GM23338 (cell line): ENCODE measurements at regions not wholly inside any gene's neighbourhood (a gene's known extent, or its start where the extent isn't known, plus 50 kb on each side); places are given as distances from the start of the nearest gene placed in this dataset.
"Not testable (repeated sequence)": the region's sequence is repeated elsewhere in the genome, so short reads cannot be mapped to it uniquely, and the experiment has no call there.

Experiments used
- CREB1 ChIP-seq: fragments of 250-450 bp; sonication (Bioruptor Pico); IDR thresholded peaks from 2 replicates; pipeline ENCODE4 v1.5.0; 2020; ENCODE audit warnings: low read depth, mild to moderate bottlenecking, moderate library complexity
- CTCF ChIP-seq, 2 experiments: fragments of 200-600 bp in 1 of 2; sonication (generic) in 1 of 2; conservative IDR thresholded peaks; 2 replicates each; pipeline versions ENCODE4 v1.5.1 to v1.6.1; 2016 to 2017; ENCODE audit warnings: antibody characterized with exemption in 2 of 2, low read depth in 2 of 2, mild to moderate bottlenecking in 2 of 2, moderate library complexity in 1 of 2
- EZH2 ChIP-seq: fragments of 200-600 bp; sonication (generic); IDR thresholded peaks from one replicate; pipeline ENCODE4 v1.8.0; 2017; ENCODE audit warnings: antibody characterized with exemption, mild to moderate bottlenecking, low read depth; ENCODE audit not compliant: unreplicated experiment
- EZH2phosphoT487 ChIP-seq: fragments of 200-600 bp; sonication (generic); IDR thresholded peaks from one replicate; pipeline ENCODE4 v1.8.1; 2018; ENCODE audit warnings: antibody characterized with exemption; ENCODE audit not compliant: unreplicated experiment
- NANOG ChIP-seq: IDR thresholded peaks from 2 replicates; pipeline ENCODE4 v1.6.1; 2016; ENCODE audit warnings: antibody characterized with exemption, borderline replicate concordance
- POLR2AphosphoS5 ChIP-seq: IDR thresholded peaks from 2 replicates; pipeline ENCODE4 v1.6.1; 2016; ENCODE audit warnings: antibody characterized with exemption, low read depth
- REST ChIP-seq: IDR thresholded peaks from one replicate; pipeline ENCODE4 v1.6.1; 2018; ENCODE audit warnings: antibody characterized with exemption; ENCODE audit not compliant: unreplicated experiment
- ZNF114 ChIP-seq: fragments of 250-450 bp; sonication (Bioruptor Pico); IDR thresholded peaks from 2 replicates; pipeline ENCODE4 v1.5.0; 2020; ENCODE audit warnings: mild to moderate bottlenecking, moderate library complexity
- TF ChIP-seq, protein P1 (sequence below): IDR thresholded peaks from 2 replicates; pipeline ENCODE4 v1.6.1; 2016; ENCODE audit warnings: antibody characterized with exemption

DNA sequence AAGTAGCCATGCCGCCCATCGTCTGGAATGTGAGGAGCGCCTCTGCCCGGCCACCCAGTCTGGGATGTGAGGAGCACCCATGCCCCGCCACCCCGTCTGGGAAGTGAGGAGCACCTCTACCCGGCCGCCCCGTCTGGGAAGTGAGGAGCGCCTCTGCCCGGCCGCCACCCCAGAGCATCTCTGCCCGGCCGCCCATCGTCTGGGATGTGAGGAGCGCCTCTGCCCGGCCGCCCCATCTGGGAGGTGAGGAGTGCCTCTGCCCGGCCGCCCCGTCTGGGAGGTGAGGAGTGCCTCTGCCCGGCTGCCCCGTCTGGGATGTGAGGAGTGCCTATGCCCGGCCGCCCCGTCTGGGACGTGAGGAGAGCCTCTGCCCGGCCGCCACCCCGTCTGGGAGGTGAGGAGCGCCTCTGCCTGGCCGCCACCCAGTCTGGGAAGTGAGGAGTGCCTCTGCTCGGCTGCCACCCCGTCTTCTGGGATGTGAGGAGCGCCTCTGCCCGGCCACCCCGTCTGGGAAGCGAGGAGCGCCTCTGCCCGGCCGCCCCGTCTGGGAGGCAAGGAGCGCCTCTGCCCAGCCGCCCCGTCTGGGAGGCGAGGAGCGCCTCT, 126.7 kb upstream of the MED14 start:
- TF ChIP-seq CTCF (conservative IDR thresholded peaks at IDR 0.05; ENCODE audit: low read depth in 2 of 2); ZNF114; EZH2; REST; POLR2AphosphoS5; EZH2phosphoT487; CREB1; NANOG: not testable (repeated sequence)
- TF ChIP-seq, protein P1, sequence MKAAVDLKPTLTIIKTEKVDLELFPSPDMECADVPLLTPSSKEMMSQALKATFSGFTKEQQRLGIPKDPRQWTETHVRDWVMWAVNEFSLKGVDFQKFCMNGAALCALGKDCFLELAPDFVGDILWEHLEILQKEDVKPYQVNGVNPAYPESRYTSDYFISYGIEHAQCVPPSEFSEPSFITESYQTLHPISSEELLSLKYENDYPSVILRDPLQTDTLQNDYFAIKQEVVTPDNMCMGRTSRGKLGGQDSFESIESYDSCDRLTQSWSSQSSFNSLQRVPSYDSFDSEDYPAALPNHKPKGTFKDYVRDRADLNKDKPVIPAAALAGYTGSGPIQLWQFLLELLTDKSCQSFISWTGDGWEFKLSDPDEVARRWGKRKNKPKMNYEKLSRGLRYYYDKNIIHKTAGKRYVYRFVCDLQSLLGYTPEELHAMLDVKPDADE = not testable (repeated sequence)
